ENCODE measurements at regions not wholly inside any gene's neighbourhood (a gene's known extent, or its start where the extent isn't known, plus 50 kb on each side); places are given as distances from the start of the nearest gene placed in this dataset.

DNA sequence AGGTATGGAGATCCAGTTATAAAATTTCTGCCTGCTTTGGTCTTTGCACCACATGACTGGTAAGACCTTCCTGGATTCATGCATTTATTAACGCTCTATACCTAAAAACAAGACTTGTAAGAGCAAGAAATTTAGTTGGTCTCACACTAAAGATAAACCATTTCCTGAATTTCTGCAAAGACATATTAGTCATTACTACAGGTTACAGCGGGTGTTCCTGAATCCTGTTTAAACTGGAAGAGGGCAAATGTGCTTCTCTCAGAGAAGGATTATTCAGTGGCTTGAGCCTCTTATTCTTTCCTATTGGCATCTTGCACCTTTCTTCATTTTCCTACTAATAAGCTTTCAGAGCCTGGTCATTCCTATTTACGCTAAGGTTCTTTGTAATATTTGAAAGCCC lies 397.6 kb upstream of the TENM3 start:
- H3K9me3 ChIP-seq = no peaks in the 10 kb centered on the region
- H3K4me3 ChIP-seq = no peak overlapping the region
- intact Hi-C loops (cut with DNase I) = no loop called here
- no peaks in the 10 kb centered on the region for H3K4me1 ChIP-seq
- no peaks in the 10 kb centered on the region for H3K27me3 ChIP-seq
- DNase-seq (ENCODE audit: extremely low spot score in 2 of 2) = no peak
- no peak overlapping the region for H3K27ac ChIP-seq
- TF ChIP-seq POLR2A (IDR thresholded peaks at IDR 0.05) (no peak), POLR2AphosphoS5 (IDR thresholded peaks at IDR 0.05; ENCODE audit: insufficient read depth in 1 of 2, low read depth in 1 of 2) (no peak)
- TF ChIP-seq, protein P1, sequence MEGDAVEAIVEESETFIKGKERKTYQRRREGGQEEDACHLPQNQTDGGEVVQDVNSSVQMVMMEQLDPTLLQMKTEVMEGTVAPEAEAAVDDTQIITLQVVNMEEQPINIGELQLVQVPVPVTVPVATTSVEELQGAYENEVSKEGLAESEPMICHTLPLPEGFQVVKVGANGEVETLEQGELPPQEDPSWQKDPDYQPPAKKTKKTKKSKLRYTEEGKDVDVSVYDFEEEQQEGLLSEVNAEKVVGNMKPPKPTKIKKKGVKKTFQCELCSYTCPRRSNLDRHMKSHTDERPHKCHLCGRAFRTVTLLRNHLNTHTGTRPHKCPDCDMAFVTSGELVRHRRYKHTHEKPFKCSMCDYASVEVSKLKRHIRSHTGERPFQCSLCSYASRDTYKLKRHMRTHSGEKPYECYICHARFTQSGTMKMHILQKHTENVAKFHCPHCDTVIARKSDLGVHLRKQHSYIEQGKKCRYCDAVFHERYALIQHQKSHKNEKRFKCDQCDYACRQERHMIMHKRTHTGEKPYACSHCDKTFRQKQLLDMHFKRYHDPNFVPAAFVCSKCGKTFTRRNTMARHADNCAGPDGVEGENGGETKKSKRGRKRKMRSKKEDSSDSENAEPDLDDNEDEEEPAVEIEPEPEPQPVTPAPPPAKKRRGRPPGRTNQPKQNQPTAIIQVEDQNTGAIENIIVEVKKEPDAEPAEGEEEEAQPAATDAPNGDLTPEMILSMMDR (IDR thresholded peaks at IDR 0.05) = no peak
- H3K36me3 ChIP-seq = no peaks in the 10 kb centered on the region

DNA sequence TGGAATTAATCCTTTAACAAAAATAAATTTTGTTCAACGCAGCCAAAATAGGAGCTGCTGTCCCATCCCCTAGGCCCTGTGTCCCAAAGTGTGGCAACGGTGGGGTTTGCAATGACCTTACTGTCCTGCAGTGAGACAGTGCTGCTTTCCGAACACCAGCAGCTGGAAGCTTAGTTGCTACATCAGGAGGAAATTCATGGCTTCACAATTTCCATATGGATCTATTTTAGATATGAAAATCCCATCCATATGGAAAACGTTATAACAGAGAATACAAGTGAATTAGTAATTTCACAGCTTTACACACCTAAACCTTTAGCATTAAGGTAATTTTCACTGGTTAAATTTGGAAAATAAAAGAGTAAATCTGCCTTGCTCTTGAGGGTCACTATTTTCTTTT lies 396.3 kb upstream of the TENM3 start:
- intact Hi-C loops (cut with DNase I) = no loop called here
- DNase-seq (ENCODE audit: extremely low spot score in 2 of 2) = no peak
- TF ChIP-seq, protein P1 (IDR thresholded peaks at IDR 0.05) = no peak
- no peak for TF ChIP-seq POLR2AphosphoS5 (IDR thresholded peaks at IDR 0.05; ENCODE audit: insufficient read depth in 1 of 2, low read depth in 1 of 2)
- TF ChIP-seq POLR2A (IDR thresholded peaks at IDR 0.05) = no peak
- no peaks in the 10 kb centered on the region for H3K36me3 ChIP-seq
- H3K27ac ChIP-seq = no peak overlapping the region
- no peak overlapping the region for H3K4me3 ChIP-seq
- no peaks in the 10 kb centered on the region for H3K4me1 ChIP-seq
- H3K27me3 ChIP-seq = no peaks in the 10 kb centered on the region
- H3K9me3 ChIP-seq = no peaks in the 10 kb centered on the region

- H3K4me3 ChIP-seq = no peak overlapping the region
- no peaks in the 10 kb centered on the region for H3K9me3 ChIP-seq
- H3K27me3 ChIP-seq = no peaks in the 10 kb centered on the region
- intact Hi-C loops (cut with DNase I) = no loop called here
- TF ChIP-seq, protein P1 (IDR thresholded peaks at IDR 0.05) = no peak
- TF ChIP-seq POLR2AphosphoS5 (IDR thresholded peaks at IDR 0.05; ENCODE audit: insufficient read depth in 1 of 2, low read depth in 1 of 2) (no peak), POLR2A (IDR thresholded peaks at IDR 0.05) (no peak)
- H3K4me1 ChIP-seq = no peaks in the 10 kb centered on the region
- no peak for DNase-seq (ENCODE audit: extremely low spot score in 2 of 2)
- H3K36me3 ChIP-seq = no peaks in the 10 kb centered on the region
- H3K27ac ChIP-seq = no peak overlapping the region
Measured at GRCh38 chr4:181848357-181848756, 394.8 kb upstream of the TENM3 start.

- TF ChIP-seq, protein P1 (IDR thresholded peaks at IDR 0.05) = no peak
- no peak for TF ChIP-seq POLR2A (IDR thresholded peaks at IDR 0.05)
- no peak for TF ChIP-seq POLR2AphosphoS5 (IDR thresholded peaks at IDR 0.05; ENCODE audit: insufficient read depth in 1 of 2, low read depth in 1 of 2)
- Histone ChIP-seq H3K36me3 (no peaks in the 10 kb centered on the region), H3K4me3 (no peak overlapping the region), H3K27ac (no peak overlapping the region), H3K9me3 (no peaks in the 10 kb centered on the region), H3K4me1 (peaks cover 7% of the 10 kb centered on the region), H3K27me3 (no peaks in the 10 kb centered on the region)
- intact Hi-C loops (cut with DNase I) = no loop called here
- no peak for DNase-seq (ENCODE audit: extremely low spot score in 2 of 2)
Measured at GRCh38 chr4:181849472-181849871, 393.7 kb upstream of the TENM3 start.

GRCh38 chr4:181853881-181854511 lies 389.2 kb upstream of the TENM3 start:
- intact Hi-C loops (cut with DNase I) = no loop called here
- Histone ChIP-seq H3K27ac (no peak overlapping the region), H3K4me3 (no peak overlapping the region), H3K4me1 (peaks cover 7% of the 10 kb centered on the region), H3K9me3 (no peaks in the 10 kb centered on the region), H3K36me3 (no peaks in the 10 kb centered on the region), H3K27me3 (no peaks in the 10 kb centered on the region)
- TF ChIP-seq POLR2AphosphoS5 (IDR thresholded peaks at IDR 0.05; ENCODE audit: insufficient read depth in 1 of 2, low read depth in 1 of 2) = no peak
- TF ChIP-seq POLR2A (IDR thresholded peaks at IDR 0.05) = no peak
- TF ChIP-seq, protein P1 (IDR thresholded peaks at IDR 0.05) = no peak
- no peak for DNase-seq (ENCODE audit: extremely low spot score in 2 of 2)

Data from vagina (tissue), 2 donors.